PC-9 (cell line): ENCODE measurements at regions not wholly inside any gene's neighbourhood (a gene's known extent, or its start where the extent isn't known, plus 50 kb on each side); places are given as distances from the start of the nearest gene placed in this dataset.

Source experiments
- EZH2 ChIP-seq: fragments of 200-600 bp; sonication (generic); IDR thresholded peaks from 2 replicates; pipeline ENCODE4 v1.8.0; 2017; ENCODE audit warnings: antibody characterized with exemption, low read depth
- TF ChIP-seq, protein P1 (sequence below): fragments of 200-600 bp; sonication (generic); conservative IDR thresholded peaks from 2 replicates; pipeline ENCODE4 v1.6.1; 2017; ENCODE audit warnings: mixed run types, antibody characterized with exemption, mild to moderate bottlenecking, moderate library complexity

DNA sequence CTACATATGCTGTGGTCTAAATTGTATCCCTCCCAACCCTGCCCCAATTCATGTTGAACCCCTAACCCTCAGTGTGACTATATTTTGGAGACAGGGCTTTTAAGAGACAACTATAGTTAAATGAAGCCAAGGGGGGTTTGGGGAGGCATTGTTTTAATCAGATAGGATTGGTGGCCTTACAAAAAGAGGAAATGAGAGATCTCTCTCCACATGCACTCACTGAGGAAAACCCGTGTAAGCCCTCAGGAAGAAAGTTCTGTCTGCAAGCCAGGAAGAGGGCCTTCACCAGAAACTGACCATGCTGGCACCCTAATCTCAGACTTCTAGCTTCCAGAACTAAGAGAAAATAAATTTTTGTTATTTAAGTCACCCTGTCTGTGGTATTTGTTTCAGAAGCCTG lies 276.7 kb downstream of the KIF20B start:
- TF ChIP-seq, protein P1, sequence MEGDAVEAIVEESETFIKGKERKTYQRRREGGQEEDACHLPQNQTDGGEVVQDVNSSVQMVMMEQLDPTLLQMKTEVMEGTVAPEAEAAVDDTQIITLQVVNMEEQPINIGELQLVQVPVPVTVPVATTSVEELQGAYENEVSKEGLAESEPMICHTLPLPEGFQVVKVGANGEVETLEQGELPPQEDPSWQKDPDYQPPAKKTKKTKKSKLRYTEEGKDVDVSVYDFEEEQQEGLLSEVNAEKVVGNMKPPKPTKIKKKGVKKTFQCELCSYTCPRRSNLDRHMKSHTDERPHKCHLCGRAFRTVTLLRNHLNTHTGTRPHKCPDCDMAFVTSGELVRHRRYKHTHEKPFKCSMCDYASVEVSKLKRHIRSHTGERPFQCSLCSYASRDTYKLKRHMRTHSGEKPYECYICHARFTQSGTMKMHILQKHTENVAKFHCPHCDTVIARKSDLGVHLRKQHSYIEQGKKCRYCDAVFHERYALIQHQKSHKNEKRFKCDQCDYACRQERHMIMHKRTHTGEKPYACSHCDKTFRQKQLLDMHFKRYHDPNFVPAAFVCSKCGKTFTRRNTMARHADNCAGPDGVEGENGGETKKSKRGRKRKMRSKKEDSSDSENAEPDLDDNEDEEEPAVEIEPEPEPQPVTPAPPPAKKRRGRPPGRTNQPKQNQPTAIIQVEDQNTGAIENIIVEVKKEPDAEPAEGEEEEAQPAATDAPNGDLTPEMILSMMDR = no peak
- no peak for TF ChIP-seq EZH2
